Uterus (tissue), 3 donors: ENCODE measurements at regions not wholly inside any gene's neighbourhood (a gene's known extent, or its start where the extent isn't known, plus 50 kb on each side); places are given as distances from the start of the nearest gene placed in this dataset.

Experiments
- DNase-seq, 2 donors: peaks; one replicate each; pipeline ENCODE4 v3.0.0-alpha.2; 2019 to 2020
- H3K27ac ChIP-seq, 2 donors: fragments of 200-600 bp; sonication (generic); 1 replicate in 1 of 2; 2 replicates in 1 of 2; pipeline ENCODE4 v1.5.1; 2016 to 2018
- H3K27me3 ChIP-seq, 2 donors: fragments of 200-600 bp; sonication (generic); one replicate each; pipeline ENCODE4 v1.5.1; 2018 to 2019; ENCODE audit warnings: control low read depth in 1 of 2
- H3K36me3 ChIP-seq, 2 donors: fragments of 200-600 bp; sonication (generic); one replicate each; pipeline ENCODE4 v1.5.1; 2019; ENCODE audit warnings: control low read depth in 1 of 2
- H3K4me1 ChIP-seq, 2 donors: fragments of 200-600 bp; sonication (generic); one replicate each; pipeline ENCODE4 v1.5.1; 2018 to 2019; ENCODE audit warnings: control low read depth in 1 of 2
- H3K4me3 ChIP-seq, 2 donors: fragments of 200-600 bp; sonication (generic); 1 replicate in 1 of 2; 2 replicates in 1 of 2; pipeline ENCODE4 v1.5.1; 2018 to 2019; ENCODE audit warnings: mild to moderate bottlenecking in 1 of 2
- H3K9me3 ChIP-seq, 2 donors: fragments of 200-600 bp; sonication (generic); one replicate each; pipeline ENCODE4 v1.5.1; 2019; ENCODE audit warnings: control low read depth in 1 of 2
- CTCF ChIP-seq, 4 experiments: fragments of 200-600 bp in 2 of 4; fragments of 450-650 bp in 2 of 4; sonication (generic) in 2 of 4; IDR thresholded peaks; one replicate each; pipeline ENCODE4 v1.5.1; 2016 to 2019; ENCODE audit warnings: antibody characterized with exemption in 4 of 4, mild to moderate bottlenecking in 2 of 4, moderate library complexity in 1 of 4
- POLR2A ChIP-seq, 2 donors: fragments of 450-650 bp; IDR thresholded peaks; one replicate each; pipeline ENCODE4 v1.6.1; 2016; ENCODE audit warnings: antibody characterized with exemption in 2 of 2, mild to moderate bottlenecking in 1 of 2, moderate library complexity in 1 of 2
- intact Hi-C: fragments of 100-400 bp; cut with DNase I; formaldehyde crosslinking; loops from one replicate; pipeline ENCODE4 v1.15.1; 2023; ENCODE audit warnings: low total_unique reads
- donor health status: DM: yes; HTN: yes; CAD: no.

- Histone ChIP-seq H3K4me3 (no peak overlapping the region), H3K4me1 (no peaks in the 10 kb centered on the region), H3K9me3 (no peaks in the 10 kb centered on the region), H3K27me3 (no peaks in the 10 kb centered on the region), H3K36me3 (no peaks in the 10 kb centered on the region), H3K27ac (no peak overlapping the region)
- intact Hi-C loops: no loop called here
- TF ChIP-seq CTCF (IDR thresholded peaks at IDR 0.05) (no peak), POLR2A (IDR thresholded peaks at IDR 0.05) (no peak)
- no peak for DNase-seq
These were observed 440.0 kb downstream of the PDCD6IP start for GRCh38 chr3:34238407-34238806.

GRCh38 chr3:34239287-34239686, 440.9 kb downstream of the PDCD6IP start:
- no peaks in the 10 kb centered on the region for H3K27me3 ChIP-seq
- DNase-seq: no peak
- no peaks in the 10 kb centered on the region for H3K36me3 ChIP-seq
- H3K4me1 ChIP-seq: no peaks in the 10 kb centered on the region
- no peaks in the 10 kb centered on the region for H3K9me3 ChIP-seq
- intact Hi-C loops: no loop called here
- no peak overlapping the region for H3K27ac ChIP-seq
- TF ChIP-seq POLR2A (IDR thresholded peaks at IDR 0.05) (no peak), CTCF (IDR thresholded peaks at IDR 0.05) (no peak)
- H3K4me3 ChIP-seq: no peak overlapping the region

GRCh38 chr3:34239875-34240274, 441.4 kb downstream of the PDCD6IP start:
- Histone ChIP-seq H3K27ac (no peak overlapping the region), H3K9me3 (no peaks in the 10 kb centered on the region), H3K4me3 (no peak overlapping the region), H3K36me3 (no peaks in the 10 kb centered on the region), H3K4me1 (no peaks in the 10 kb centered on the region), H3K27me3 (no peaks in the 10 kb centered on the region)
- DNase-seq: no peak
- TF ChIP-seq POLR2A (IDR thresholded peaks at IDR 0.05): no peak
- no peak for TF ChIP-seq CTCF (IDR thresholded peaks at IDR 0.05)
- intact Hi-C loops: no loop called here

GRCh38 chr3:34247401-34247800, 449.0 kb downstream of the PDCD6IP start:
- TF ChIP-seq POLR2A (IDR thresholded peaks at IDR 0.05) (no peak), CTCF (IDR thresholded peaks at IDR 0.05) (no peak)
- DNase-seq: no peak

GRCh38 chr3:34248352-34248751, 449.9 kb downstream of the PDCD6IP start:
- Histone ChIP-seq H3K27me3 (no peaks in the 10 kb centered on the region), H3K27ac (no peak overlapping the region), H3K4me1 (no peaks in the 10 kb centered on the region), H3K4me3 (no peak overlapping the region), H3K9me3 (no peaks in the 10 kb centered on the region), H3K36me3 (no peaks in the 10 kb centered on the region)
- TF ChIP-seq POLR2A (IDR thresholded peaks at IDR 0.05) (no peak), CTCF (IDR thresholded peaks at IDR 0.05) (no peak)
- intact Hi-C loops: no loop called here
- DNase-seq: no peak

More at GRCh38 chr3:34247401-34247800, 449.0 kb downstream of the PDCD6IP start:
- Histone ChIP-seq H3K4me1 (no peaks in the 10 kb centered on the region), H3K36me3 (no peaks in the 10 kb centered on the region), H3K4me3 (no peak overlapping the region), H3K27ac (no peak overlapping the region), H3K9me3 (no peaks in the 10 kb centered on the region), H3K27me3 (no peaks in the 10 kb centered on the region)
- intact Hi-C loops: no loop called here
